ENCODE measurements at regions not wholly inside any gene's neighbourhood (a gene's known extent, or its start where the extent isn't known, plus 50 kb on each side); places are given as distances from the start of the nearest gene placed in this dataset.

GRCh38 chr2:83014462-83014861 is 1444.6 kb downstream of the SUCLG1 start:
- TF ChIP-seq CTCF (IDR thresholded peaks at IDR 0.05; ENCODE audit: insufficient read depth, low read length, poor library complexity, severe bottlenecking) = no peak
- no peak for TF ChIP-seq EZH2phosphoT487 (conservative IDR thresholded peaks at IDR 0.05; ENCODE audit: low read length)
- Histone ChIP-seq H3K9me2 (replicated peaks; ENCODE audit: insufficient read depth, low read length) (no peaks in the 10 kb centered on the region), H3K27me3 (ENCODE audit: low read length) (no peaks in the 10 kb centered on the region), H4K20me1 (ENCODE audit: low read depth, low read length) (no peaks in the 10 kb centered on the region), H3K79me2 (ENCODE audit: insufficient read depth, low read length) (no peaks in the 10 kb centered on the region), H3K4me3 (ENCODE audit: insufficient read depth, low read length, poor library complexity, severe bottlenecking) (no peak overlapping the region), H3F3A (ENCODE audit: insufficient read depth) (no peaks in the 10 kb centered on the region), H3K36me3 (ENCODE audit: low read length) (no peaks in the 10 kb centered on the region), H3K9ac (ENCODE audit: low read length) (no peak overlapping the region), H3K9me3 (ENCODE audit: insufficient read depth, low read length) (no peaks in the 10 kb centered on the region), H2AFZ (ENCODE audit: low read depth, low read length, severe bottlenecking) (no peak overlapping the region), H3K27ac (ENCODE audit: low read depth, low read length) (no peak overlapping the region), H3K4me2 (ENCODE audit: low read depth, low read length, poor library complexity, severe bottlenecking) (no peak overlapping the region)

DNA sequence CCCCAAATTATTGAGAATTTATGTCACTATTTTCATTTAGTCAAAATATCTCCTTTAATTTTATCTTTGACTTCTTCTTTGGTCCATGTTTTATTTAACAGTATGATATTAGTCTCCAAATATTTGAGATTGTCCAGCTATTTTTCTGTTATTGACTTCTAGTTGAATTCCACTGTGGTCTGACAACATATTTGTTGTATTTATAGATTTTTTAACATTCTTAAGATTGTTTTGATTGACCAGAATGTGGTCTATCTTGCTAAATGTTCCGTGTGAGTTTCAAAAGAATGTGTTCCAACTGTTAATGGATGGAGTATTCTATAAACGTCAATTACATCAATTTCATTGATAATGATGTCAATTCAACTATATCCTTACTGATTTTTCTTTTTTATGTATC is 1452.1 kb downstream of the SUCLG1 start:
- Histone ChIP-seq H3K27ac (ENCODE audit: low read depth, low read length) (no peak overlapping the region), H3F3A (ENCODE audit: insufficient read depth) (no peaks in the 10 kb centered on the region), H3K9ac (ENCODE audit: low read length) (no peak overlapping the region), H3K4me2 (ENCODE audit: low read depth, low read length, poor library complexity, severe bottlenecking) (no peak overlapping the region), H3K9me3 (ENCODE audit: insufficient read depth, low read length) (no peaks in the 10 kb centered on the region), H3K4me3 (ENCODE audit: insufficient read depth, low read length, poor library complexity, severe bottlenecking) (no peak overlapping the region), H3K9me2 (replicated peaks; ENCODE audit: insufficient read depth, low read length) (no peaks in the 10 kb centered on the region), H3K36me3 (ENCODE audit: low read length) (no peaks in the 10 kb centered on the region), H3K27me3 (ENCODE audit: low read length) (no peaks in the 10 kb centered on the region), H4K20me1 (ENCODE audit: low read depth, low read length) (no peaks in the 10 kb centered on the region), H2AFZ (ENCODE audit: low read depth, low read length, severe bottlenecking) (no peak overlapping the region), H3K79me2 (ENCODE audit: insufficient read depth, low read length) (no peaks in the 10 kb centered on the region)
- TF ChIP-seq CTCF (IDR thresholded peaks at IDR 0.05; ENCODE audit: insufficient read depth, low read length, poor library complexity, severe bottlenecking) (no peak), EZH2phosphoT487 (conservative IDR thresholded peaks at IDR 0.05; ENCODE audit: low read length) (no peak)

DNA sequence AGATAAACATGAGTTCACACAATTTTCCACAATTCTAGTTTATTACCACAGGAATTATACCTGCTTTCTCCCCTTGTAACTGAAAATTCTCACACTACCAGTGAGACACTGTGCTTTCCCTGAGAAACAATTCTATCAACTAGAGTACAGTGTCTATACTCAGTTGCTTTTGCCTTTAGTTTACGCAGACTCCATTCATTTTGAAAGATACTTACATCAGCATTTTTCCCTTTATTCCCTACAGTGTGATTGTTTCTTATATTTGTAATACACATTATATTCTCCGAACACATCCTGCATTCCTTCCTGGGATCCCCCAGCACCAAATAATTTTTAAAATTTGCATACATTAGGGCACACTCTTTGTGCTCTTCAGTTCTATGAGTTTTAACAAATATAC is 1455.5 kb downstream of the SUCLG1 start:
- H2AFZ ChIP-seq (ENCODE audit: low read depth, low read length, severe bottlenecking) = no peak overlapping the region
- no peaks in the 10 kb centered on the region for H3K36me3 ChIP-seq (ENCODE audit: low read length)
- TF ChIP-seq EZH2phosphoT487 (conservative IDR thresholded peaks at IDR 0.05; ENCODE audit: low read length) (no peak), CTCF (IDR thresholded peaks at IDR 0.05; ENCODE audit: insufficient read depth, low read length, poor library complexity, severe bottlenecking) (no peak)

More for the DNA sequence above, 1455.5 kb downstream of the SUCLG1 start:
- no peak overlapping the region for H3K4me2 ChIP-seq (ENCODE audit: low read depth, low read length, poor library complexity, severe bottlenecking)
- H3K9ac ChIP-seq (ENCODE audit: low read length) = no peak overlapping the region
- no peaks in the 10 kb centered on the region for H3K9me3 ChIP-seq (ENCODE audit: insufficient read depth, low read length)
- no peaks in the 10 kb centered on the region for H3K79me2 ChIP-seq (ENCODE audit: insufficient read depth, low read length)
- no peak overlapping the region for H3K27ac ChIP-seq (ENCODE audit: low read depth, low read length)
- no peaks in the 10 kb centered on the region for H4K20me1 ChIP-seq (ENCODE audit: low read depth, low read length)
- H3K9me2 ChIP-seq (replicated peaks; ENCODE audit: insufficient read depth, low read length) = no peaks in the 10 kb centered on the region
- H3F3A ChIP-seq (ENCODE audit: insufficient read depth) = no peaks in the 10 kb centered on the region
- no peak overlapping the region for H3K4me3 ChIP-seq (ENCODE audit: insufficient read depth, low read length, poor library complexity, severe bottlenecking)
- H3K27me3 ChIP-seq (ENCODE audit: low read length) = no peaks in the 10 kb centered on the region

Data from SU-DHL-6 (cell line).